ENCODE measurements at regions not wholly inside any gene's neighbourhood (a gene's known extent, or its start where the extent isn't known, plus 50 kb on each side); places are given as distances from the start of the nearest gene placed in this dataset.

DNA sequence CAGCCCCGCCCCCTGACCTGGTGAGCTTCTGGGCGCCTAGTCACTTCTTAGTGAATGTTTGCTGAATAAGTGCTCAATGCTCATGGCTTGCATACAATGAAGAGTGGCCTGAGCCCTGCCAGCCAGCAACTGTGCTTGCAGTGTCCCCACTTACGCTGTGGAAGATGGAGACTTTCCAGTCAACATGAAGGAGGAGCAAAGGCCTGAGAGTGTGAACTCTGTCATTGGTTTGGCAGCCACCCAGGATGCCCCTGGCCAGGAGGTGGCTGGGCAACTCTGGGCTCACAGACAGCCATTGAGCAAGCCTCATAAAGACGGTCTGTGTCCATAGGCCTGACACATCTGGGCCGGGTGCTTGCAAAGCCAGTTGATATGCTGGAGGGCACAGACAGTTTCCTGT is 72.1 kb upstream of the MAMLD1 start:
- Histone ChIP-seq H3K27ac (no peak overlapping the region), H3K9me3 (no peaks in the 10 kb centered on the region), H3K4me1 (no peaks in the 10 kb centered on the region), H3K36me3 (no peaks in the 10 kb centered on the region), H3K27me3 (no peaks in the 10 kb centered on the region), H3K4me3 (no peak overlapping the region)
- in situ Hi-C loops (cut with MboI; ENCODE audit: low sequenced_read_pairs in 4 of 4), result no loop called here
- intact Hi-C loops (cut with DNase I; ENCODE audit: low total_unique reads), result no loop called here
- ATAC-seq (no peak), DNase-seq (no peak)
- TF ChIP-seq, protein P1, sequence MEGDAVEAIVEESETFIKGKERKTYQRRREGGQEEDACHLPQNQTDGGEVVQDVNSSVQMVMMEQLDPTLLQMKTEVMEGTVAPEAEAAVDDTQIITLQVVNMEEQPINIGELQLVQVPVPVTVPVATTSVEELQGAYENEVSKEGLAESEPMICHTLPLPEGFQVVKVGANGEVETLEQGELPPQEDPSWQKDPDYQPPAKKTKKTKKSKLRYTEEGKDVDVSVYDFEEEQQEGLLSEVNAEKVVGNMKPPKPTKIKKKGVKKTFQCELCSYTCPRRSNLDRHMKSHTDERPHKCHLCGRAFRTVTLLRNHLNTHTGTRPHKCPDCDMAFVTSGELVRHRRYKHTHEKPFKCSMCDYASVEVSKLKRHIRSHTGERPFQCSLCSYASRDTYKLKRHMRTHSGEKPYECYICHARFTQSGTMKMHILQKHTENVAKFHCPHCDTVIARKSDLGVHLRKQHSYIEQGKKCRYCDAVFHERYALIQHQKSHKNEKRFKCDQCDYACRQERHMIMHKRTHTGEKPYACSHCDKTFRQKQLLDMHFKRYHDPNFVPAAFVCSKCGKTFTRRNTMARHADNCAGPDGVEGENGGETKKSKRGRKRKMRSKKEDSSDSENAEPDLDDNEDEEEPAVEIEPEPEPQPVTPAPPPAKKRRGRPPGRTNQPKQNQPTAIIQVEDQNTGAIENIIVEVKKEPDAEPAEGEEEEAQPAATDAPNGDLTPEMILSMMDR (IDR thresholded peaks at IDR 0.05 in 4 of 5, conservative IDR thresholded peaks at IDR 0.05 in 1 of 5), result no peak
- no peak for TF ChIP-seq POLR2A (IDR thresholded peaks at IDR 0.05)

DNA sequence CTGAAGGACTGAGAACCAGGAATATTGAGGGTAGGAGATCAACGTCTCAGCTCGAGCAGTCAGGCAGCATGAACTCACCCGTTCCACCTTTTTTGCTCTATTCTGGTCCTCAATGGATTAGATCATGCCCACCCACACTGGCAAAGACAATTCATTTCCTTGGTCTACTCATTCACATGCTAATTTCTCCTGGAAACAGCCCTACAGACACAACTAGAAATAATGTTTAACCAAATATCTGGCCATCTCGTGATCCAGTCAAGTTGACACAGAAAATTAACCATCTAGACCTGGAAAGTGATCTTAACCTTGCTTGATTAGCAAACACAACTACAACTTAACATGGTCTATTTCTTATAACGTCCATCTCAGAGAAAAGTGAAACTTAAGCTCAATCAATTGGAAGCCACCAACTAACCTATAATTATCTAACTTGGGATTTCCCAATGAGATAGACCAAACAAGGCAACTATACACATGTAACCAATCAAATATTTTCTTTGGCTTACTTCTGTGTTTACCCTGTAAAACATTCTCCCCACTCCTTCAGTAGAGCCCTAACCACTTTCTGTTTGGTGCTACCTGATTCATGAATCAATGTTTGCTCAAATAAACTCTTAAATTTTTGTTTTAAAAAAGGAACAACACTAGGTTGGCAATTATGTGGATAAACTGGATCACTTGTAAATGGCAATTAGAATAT is 69.7 kb upstream of the MAMLD1 start:
- TF ChIP-seq POLR2A (IDR thresholded peaks at IDR 0.05), result no peak
- TF ChIP-seq, protein P1 (IDR thresholded peaks at IDR 0.05 in 4 of 5, conservative IDR thresholded peaks at IDR 0.05 in 1 of 5), result no peak
- in situ Hi-C loops (cut with MboI; ENCODE audit: low sequenced_read_pairs in 4 of 4), result no loop called here
- Histone ChIP-seq H3K36me3 (no peaks in the 10 kb centered on the region), H3K27ac (no peak overlapping the region), H3K4me3 (no peak overlapping the region), H3K4me1 (no peaks in the 10 kb centered on the region), H3K27me3 (no peaks in the 10 kb centered on the region), H3K9me3 (no peaks in the 10 kb centered on the region)
- DNase-seq, result no peak
- no peak for ATAC-seq
- intact Hi-C loops (cut with DNase I; ENCODE audit: low total_unique reads), result no loop called here

DNA sequence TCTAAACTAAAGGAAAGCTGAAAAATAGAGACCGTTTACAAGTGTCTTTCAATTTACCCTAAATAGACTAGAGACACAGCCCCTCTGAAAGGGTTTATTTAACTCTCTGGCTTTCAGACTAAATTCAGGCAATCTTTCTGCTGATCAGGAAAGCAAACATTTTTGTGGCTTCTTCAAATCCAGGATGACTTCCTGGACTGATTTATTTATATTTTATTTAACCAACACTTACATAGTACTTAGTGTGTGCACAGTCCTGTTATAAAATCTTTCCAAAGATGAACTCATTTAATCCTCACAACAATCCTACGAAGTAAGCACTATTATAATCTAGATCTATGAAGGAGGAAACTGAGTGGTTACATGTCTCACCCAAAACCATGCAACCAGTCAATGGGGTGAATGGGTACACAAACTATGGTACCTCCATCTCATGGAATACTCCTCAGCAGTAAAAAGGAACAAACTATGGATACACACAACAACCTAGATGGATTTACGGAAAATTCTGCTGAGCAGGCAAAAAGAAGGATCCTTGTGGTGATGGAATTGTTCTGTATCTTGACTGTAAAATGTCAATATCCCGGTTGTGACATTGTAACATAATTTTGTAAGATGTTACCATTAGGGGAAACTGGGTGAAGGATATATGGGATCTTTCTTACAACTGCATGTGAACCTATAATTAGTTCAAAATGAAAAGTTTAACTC is 64.1 kb upstream of the MAMLD1 start:
- TF ChIP-seq POLR2A (IDR thresholded peaks at IDR 0.05), result no peak
- TF ChIP-seq, protein P1 (IDR thresholded peaks at IDR 0.05 in 4 of 5, conservative IDR thresholded peaks at IDR 0.05 in 1 of 5), result no peak
- Histone ChIP-seq H3K4me1 (no peaks in the 10 kb centered on the region), H3K4me3 (no peak overlapping the region), H3K9me3 (no peaks in the 10 kb centered on the region), H3K27ac (no peak overlapping the region), H3K27me3 (no peaks in the 10 kb centered on the region), H3K36me3 (no peaks in the 10 kb centered on the region)
- intact Hi-C loops (cut with DNase I; ENCODE audit: low total_unique reads), result no loop called here
- no peak for DNase-seq
- ATAC-seq, result no peak
- in situ Hi-C loops (cut with MboI; ENCODE audit: low sequenced_read_pairs in 4 of 4), result no loop called here

DNA sequence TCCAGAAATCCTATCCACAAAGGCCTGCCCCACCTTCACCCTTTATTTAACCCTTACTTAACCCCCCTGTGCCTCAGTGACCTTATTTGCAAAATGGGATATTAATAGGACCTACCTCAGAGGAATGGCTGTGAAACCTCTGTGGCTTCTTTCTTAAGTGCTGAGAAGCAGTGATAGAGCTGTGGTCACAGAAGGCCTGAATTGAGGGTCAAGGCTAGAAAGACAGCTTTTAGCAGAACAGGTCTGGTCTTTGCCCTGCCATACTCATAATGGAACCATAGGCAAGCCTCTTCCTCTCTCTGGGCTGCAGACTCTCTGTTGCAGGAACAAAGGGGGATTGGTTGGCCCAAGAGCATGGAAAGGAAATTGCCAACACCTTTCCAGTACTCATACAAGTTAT is 63.5 kb upstream of the MAMLD1 start:
- DNase-seq, result no peak
- no peaks in the 10 kb centered on the region for H3K36me3 ChIP-seq
- H3K4me1 ChIP-seq, result no peaks in the 10 kb centered on the region
- TF ChIP-seq POLR2A (IDR thresholded peaks at IDR 0.05), result no peak
- TF ChIP-seq, protein P1 (IDR thresholded peaks at IDR 0.05 in 4 of 5, conservative IDR thresholded peaks at IDR 0.05 in 1 of 5), result no peak
- no peaks in the 10 kb centered on the region for H3K27me3 ChIP-seq
- no peak overlapping the region for H3K4me3 ChIP-seq
- no peaks in the 10 kb centered on the region for H3K9me3 ChIP-seq
- in situ Hi-C loops (cut with MboI; ENCODE audit: low sequenced_read_pairs in 4 of 4), result no loop called here
- intact Hi-C loops (cut with DNase I; ENCODE audit: low total_unique reads), result no loop called here
- no peak for ATAC-seq
- no peak overlapping the region for H3K27ac ChIP-seq

All from gastrocnemius medialis (tissue), 4 donors.